H1 (cell line): ENCODE measurements at regions not wholly inside any gene's neighbourhood (a gene's known extent, or its start where the extent isn't known, plus 50 kb on each side); places are given as distances from the start of the nearest gene placed in this dataset.

ENCODE experiments used
- BACH1 ChIP-seq: IDR thresholded peaks from 2 replicates; pipeline ENCODE4 v1.6.1; 2012; ENCODE audit warnings: low read length, improper control_type of control experiment
- BCL11A ChIP-seq, 2 experiments: IDR thresholded peaks; one replicate each; pipeline ENCODE4 v1.6.1; 2011; ENCODE audit warnings: low read depth in 2 of 2, low read length in 2 of 2, mild to moderate bottlenecking in 2 of 2
- GTF2F1 ChIP-seq: IDR thresholded peaks from 2 replicates; pipeline ENCODE4 v1.6.1; 2012; ENCODE audit warnings: low read depth, low read length, improper control_type of control experiment, borderline replicate concordance
- HDAC6 ChIP-seq: IDR thresholded peaks from one replicate; pipeline ENCODE4 v1.7.1; 2012; ENCODE audit warnings: low read depth, mild to moderate bottlenecking, inconsistent platforms, low read length, moderate library complexity
- JUND ChIP-seq: IDR thresholded peaks from 2 replicates; pipeline ENCODE4 v1.6.1; 2011; ENCODE audit warnings: mild to moderate bottlenecking, improper control_type of control experiment, low read length
- KDM1A ChIP-seq: fragments of 200-600, 300-600 bp; sonication (generic); IDR thresholded peaks from 2 replicates; pipeline ENCODE4 v1.7.1; 2016; ENCODE audit warnings: mild to moderate bottlenecking, low read length, borderline replicate concordance
- KDM4A ChIP-seq: IDR thresholded peaks from one replicate; pipeline ENCODE4 v1.7.1; 2012; ENCODE audit warnings: low read depth, mild to moderate bottlenecking, moderate library complexity, low read length, inconsistent platforms; ENCODE audit not compliant: severe bottlenecking
- POLR2A ChIP-seq, 2 experiments: IDR thresholded peaks; 1 replicate in 1 of 2; 2 replicates in 1 of 2; pipeline ENCODE4 v1.6.1; 2011; ENCODE audit warnings: low read depth in 2 of 2, low read length in 2 of 2, mild to moderate bottlenecking in 2 of 2; ENCODE audit errors: control extremely low read depth in 1 of 2
- POU5F1 ChIP-seq: IDR thresholded peaks from 2 replicates; pipeline ENCODE4 v1.6.1; 2011; ENCODE audit warnings: low read depth, mild to moderate bottlenecking, low read length, moderate library complexity
- TF ChIP-seq, protein P1 (sequence below): IDR thresholded peaks from 2 replicates; pipeline ENCODE4 v1.6.1; 2011; ENCODE audit warnings: low read depth, mild to moderate bottlenecking, low read length; ENCODE audit not compliant: insufficient read depth

DNA sequence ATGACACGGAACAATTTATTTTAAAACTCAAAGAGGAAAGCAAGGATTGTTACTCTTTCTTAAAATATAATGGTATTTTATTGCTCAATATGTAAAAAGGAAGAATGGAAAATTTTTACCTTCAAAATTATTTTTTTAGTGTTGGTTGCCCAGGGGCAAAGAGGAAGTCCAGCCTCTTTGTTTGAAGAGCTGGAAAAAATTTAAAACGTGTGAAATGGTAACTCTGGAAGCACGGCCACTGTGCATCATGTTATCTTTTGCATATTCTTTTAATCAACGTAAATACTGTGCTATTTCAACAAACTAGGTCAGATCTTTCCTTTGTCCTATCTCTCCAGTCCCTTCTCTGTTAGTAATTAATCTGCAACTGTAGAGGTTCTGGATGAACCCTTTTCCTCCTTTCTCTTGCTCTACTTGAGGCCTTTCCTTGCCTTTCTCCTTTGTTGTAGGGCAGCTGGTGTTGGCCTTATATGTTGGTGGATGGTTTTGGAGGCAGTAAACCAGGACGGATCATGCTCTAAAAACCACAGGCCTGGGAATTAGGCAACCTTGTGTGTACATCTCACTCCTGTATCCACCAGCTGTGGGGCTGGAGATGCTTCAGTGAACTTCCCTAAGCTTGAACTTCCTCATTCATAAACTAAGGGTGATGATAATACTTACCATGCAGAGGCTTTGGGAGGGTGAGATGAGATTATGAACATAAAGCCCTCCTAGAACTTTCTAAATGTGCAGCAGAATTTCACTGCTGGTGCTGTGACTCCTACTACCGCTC, 143.3 kb downstream of the PRL start (continued):
- TF ChIP-seq, protein P1, sequence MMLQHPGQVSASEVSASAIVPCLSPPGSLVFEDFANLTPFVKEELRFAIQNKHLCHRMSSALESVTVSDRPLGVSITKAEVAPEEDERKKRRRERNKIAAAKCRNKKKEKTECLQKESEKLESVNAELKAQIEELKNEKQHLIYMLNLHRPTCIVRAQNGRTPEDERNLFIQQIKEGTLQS = no peak
- TF ChIP-seq POLR2A (IDR thresholded peaks at IDR 0.05; ENCODE audit: control extremely low read depth in 1 of 2, low read depth in 2 of 2, low read length in 2 of 2) (no peak), JUND (no peak), KDM1A (no peak), POU5F1 (no peak), BACH1 (no peak), BCL11A (IDR thresholded peaks at IDR 0.05; ENCODE audit: low read depth in 2 of 2, low read length in 2 of 2) (no peak), KDM4A (no peak), GTF2F1 (no peak), HDAC6 (no peak)
